ENCODE measurements at regions not wholly inside any gene's neighbourhood (a gene's known extent, or its start where the extent isn't known, plus 50 kb on each side); places are given as distances from the start of the nearest gene placed in this dataset.

DNA sequence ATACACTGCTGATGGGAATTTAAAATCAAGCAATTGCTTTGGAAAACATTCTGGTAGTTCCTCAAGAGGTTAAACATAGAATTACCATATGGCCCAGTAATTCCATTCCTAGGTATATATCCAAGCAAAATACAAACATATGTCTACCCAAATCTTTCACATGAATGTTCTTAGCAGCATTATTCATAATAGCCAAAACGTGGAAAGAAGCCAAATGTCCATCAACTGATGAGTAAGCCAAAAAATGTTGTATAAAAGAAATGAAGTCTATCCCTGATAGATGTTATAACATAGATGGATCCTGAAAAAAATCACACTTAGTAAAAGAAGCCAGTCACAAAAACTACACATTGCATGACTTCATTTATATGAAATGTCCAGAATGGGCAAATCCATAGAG, 893.0 kb downstream of the SORCS3 start:
- POLR2A ChIA-PET, result no interaction called here
- no peaks in the 10 kb centered on the region for H3K27me3 Mint-ChIP-seq
- H3K36me3 Mint-ChIP-seq (ENCODE audit: low read depth), result no peaks in the 10 kb centered on the region
- no peak overlapping the region for H3K4me3 Mint-ChIP-seq
- no peak overlapping the region for H3K27ac Mint-ChIP-seq
- H3K4me1 Mint-ChIP-seq (ENCODE audit: low read depth), result no peaks in the 10 kb centered on the region
- TF ChIP-seq, protein P1, sequence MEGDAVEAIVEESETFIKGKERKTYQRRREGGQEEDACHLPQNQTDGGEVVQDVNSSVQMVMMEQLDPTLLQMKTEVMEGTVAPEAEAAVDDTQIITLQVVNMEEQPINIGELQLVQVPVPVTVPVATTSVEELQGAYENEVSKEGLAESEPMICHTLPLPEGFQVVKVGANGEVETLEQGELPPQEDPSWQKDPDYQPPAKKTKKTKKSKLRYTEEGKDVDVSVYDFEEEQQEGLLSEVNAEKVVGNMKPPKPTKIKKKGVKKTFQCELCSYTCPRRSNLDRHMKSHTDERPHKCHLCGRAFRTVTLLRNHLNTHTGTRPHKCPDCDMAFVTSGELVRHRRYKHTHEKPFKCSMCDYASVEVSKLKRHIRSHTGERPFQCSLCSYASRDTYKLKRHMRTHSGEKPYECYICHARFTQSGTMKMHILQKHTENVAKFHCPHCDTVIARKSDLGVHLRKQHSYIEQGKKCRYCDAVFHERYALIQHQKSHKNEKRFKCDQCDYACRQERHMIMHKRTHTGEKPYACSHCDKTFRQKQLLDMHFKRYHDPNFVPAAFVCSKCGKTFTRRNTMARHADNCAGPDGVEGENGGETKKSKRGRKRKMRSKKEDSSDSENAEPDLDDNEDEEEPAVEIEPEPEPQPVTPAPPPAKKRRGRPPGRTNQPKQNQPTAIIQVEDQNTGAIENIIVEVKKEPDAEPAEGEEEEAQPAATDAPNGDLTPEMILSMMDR (IDR thresholded peaks at IDR 0.05), result no peak
- ATAC-seq, result no peak
- intact Hi-C loops (cut with micrococcal nuclease), result no loop called here
- peaks cover 12% of the 10 kb centered on the region for H3K9me3 Mint-ChIP-seq
- CTCF ChIA-PET, result no interaction called here
- no peak for DNase-seq

- CTCF ChIA-PET, result no interaction called here
These were observed 875.4 kb downstream of the SORCS3 start for GRCh38 chr10:105516511-105516910.

DNA sequence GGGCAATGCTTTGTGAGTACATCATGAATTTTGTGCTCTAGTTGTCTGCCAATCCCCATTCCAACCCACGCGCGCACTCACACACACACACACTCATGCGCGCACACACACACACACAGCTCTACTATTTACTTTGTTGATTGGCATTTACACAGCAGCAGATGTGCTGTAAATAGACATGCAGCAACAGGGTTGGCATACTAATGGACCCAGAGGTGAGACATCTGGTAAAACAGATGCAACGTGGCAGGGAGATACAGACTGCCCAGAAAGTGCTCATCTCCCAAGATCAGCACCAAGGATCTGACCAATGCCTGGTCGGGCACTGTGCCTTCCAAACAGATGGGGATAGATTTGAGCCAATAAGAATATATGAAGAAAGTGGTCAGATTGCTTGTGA, 873.0 kb downstream of the SORCS3 start:
- no peak for ATAC-seq
- H3K27ac Mint-ChIP-seq, result no peak overlapping the region
- no peaks in the 10 kb centered on the region for H3K36me3 Mint-ChIP-seq (ENCODE audit: low read depth)
- H3K4me3 Mint-ChIP-seq, result no peak overlapping the region
- intact Hi-C loops (cut with micrococcal nuclease), result no loop called here
- no peaks in the 10 kb centered on the region for H3K9me3 Mint-ChIP-seq
- no peaks in the 10 kb centered on the region for H3K27me3 Mint-ChIP-seq
- no peak for DNase-seq
- TF ChIP-seq, protein P1 (IDR thresholded peaks at IDR 0.05), result no peak
- ChIA-PET CTCF (no interaction called here), POLR2A (no interaction called here)
- no peaks in the 10 kb centered on the region for H3K4me1 Mint-ChIP-seq (ENCODE audit: low read depth)

More at GRCh38 chr10:105516511-105516910, 875.4 kb downstream of the SORCS3 start:
- H3K9me3 Mint-ChIP-seq, result no peaks in the 10 kb centered on the region
- TF ChIP-seq, protein P1 (IDR thresholded peaks at IDR 0.05), result no peak
- intact Hi-C loops (cut with micrococcal nuclease), result no loop called here
- ATAC-seq (no peak), DNase-seq (no peak)
- POLR2A ChIA-PET, result no interaction called here
- no peak overlapping the region for H3K4me3 Mint-ChIP-seq
- H3K36me3 Mint-ChIP-seq (ENCODE audit: low read depth), result no peaks in the 10 kb centered on the region
- H3K27me3 Mint-ChIP-seq, result no peaks in the 10 kb centered on the region
- no peaks in the 10 kb centered on the region for H3K4me1 Mint-ChIP-seq (ENCODE audit: low read depth)
- H3K27ac Mint-ChIP-seq, result no peak overlapping the region

DNA sequence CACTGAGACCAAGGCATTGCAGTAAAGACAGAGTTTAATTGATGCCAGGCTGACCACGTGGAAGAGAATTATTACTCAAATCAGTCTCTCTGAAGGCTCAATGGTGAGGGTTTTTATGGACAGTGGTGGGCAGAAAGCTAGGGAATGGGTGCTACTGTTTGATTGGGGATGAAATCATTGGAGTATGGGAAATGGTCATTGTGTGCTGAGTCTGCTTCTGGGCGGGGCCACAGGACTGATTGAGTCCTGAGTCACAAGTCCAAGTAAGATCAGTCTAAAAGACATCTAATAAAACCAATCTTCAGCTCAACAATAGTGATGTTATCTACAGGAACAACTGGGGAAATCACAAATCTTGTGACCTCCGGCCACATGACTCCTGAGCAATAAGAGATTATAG, 868.4 kb downstream of the SORCS3 start:
- DNase-seq (no peak), ATAC-seq (no peak)
- CTCF ChIA-PET, result no interaction called here
- H3K9me3 Mint-ChIP-seq, result no peaks in the 10 kb centered on the region
- no peak overlapping the region for H3K4me3 Mint-ChIP-seq
- intact Hi-C loops (cut with micrococcal nuclease), result no loop called here
- TF ChIP-seq, protein P1 (IDR thresholded peaks at IDR 0.05), result no peak
- no peaks in the 10 kb centered on the region for H3K27me3 Mint-ChIP-seq
- POLR2A ChIA-PET, result no interaction called here
- H3K36me3 Mint-ChIP-seq (ENCODE audit: low read depth), result no peaks in the 10 kb centered on the region
- H3K27ac Mint-ChIP-seq, result no peak overlapping the region
- H3K4me1 Mint-ChIP-seq (ENCODE audit: low read depth), result no peaks in the 10 kb centered on the region

GRCh38 chr10:105506262-105506661, 865.2 kb downstream of the SORCS3 start:
- Mint-ChIP-seq H3K27ac (no peak overlapping the region), H3K36me3 (ENCODE audit: low read depth) (no peaks in the 10 kb centered on the region), H3K4me3 (no peak overlapping the region), H3K27me3 (no peaks in the 10 kb centered on the region), H3K9me3 (no peaks in the 10 kb centered on the region), H3K4me1 (ENCODE audit: low read depth) (no peaks in the 10 kb centered on the region)
- TF ChIP-seq, protein P1 (IDR thresholded peaks at IDR 0.05), result no peak
- DNase-seq, result no peak
- ChIA-PET POLR2A (no interaction called here), CTCF (no interaction called here)
- intact Hi-C loops (cut with micrococcal nuclease), result no loop called here
- ATAC-seq, result no peak
